ENCODE measurements at regions not wholly inside any gene's neighbourhood (a gene's known extent, or its start where the extent isn't known, plus 50 kb on each side); places are given as distances from the start of the nearest gene placed in this dataset.

DNA sequence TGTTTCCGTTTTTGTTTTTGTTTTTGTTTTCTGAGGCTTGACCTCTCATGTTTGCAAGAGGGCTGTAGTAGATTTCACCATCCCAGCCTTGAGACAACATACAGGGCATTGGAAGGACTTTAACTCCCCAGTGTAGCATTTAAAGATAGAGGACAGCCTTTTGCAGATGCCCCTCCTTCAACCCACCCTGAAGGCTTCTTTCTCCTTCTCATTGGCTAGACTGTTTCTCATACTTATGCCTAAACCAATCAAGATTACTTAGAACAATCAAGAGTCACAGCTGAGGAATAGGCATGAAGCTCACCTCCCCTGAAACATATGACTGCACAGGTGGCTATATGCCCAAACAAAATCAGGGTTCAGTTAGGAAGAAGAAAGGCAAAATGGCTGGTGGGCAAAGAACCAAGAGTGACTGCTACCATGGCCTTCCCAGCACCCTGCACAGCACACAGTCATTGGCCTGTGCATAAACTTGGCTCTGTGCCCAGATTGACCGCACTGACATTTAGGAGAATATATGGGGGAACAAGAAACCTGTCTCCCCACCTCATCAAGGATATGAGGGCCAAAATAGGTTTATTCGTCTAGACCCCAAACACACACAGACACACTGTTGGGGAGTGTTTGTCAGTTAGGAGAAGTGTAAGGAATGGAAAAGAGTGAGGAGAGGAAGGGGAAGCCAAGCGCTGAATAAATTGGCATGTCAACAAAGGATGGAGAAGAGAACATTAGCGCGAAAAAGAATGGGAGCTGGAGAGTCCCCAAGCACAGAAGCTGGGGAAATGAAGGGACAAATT lies 137.3 kb upstream of the RANBP3L start:
- TF ChIP-seq, protein P1, sequence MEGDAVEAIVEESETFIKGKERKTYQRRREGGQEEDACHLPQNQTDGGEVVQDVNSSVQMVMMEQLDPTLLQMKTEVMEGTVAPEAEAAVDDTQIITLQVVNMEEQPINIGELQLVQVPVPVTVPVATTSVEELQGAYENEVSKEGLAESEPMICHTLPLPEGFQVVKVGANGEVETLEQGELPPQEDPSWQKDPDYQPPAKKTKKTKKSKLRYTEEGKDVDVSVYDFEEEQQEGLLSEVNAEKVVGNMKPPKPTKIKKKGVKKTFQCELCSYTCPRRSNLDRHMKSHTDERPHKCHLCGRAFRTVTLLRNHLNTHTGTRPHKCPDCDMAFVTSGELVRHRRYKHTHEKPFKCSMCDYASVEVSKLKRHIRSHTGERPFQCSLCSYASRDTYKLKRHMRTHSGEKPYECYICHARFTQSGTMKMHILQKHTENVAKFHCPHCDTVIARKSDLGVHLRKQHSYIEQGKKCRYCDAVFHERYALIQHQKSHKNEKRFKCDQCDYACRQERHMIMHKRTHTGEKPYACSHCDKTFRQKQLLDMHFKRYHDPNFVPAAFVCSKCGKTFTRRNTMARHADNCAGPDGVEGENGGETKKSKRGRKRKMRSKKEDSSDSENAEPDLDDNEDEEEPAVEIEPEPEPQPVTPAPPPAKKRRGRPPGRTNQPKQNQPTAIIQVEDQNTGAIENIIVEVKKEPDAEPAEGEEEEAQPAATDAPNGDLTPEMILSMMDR (IDR thresholded peaks at IDR 0.05; ENCODE audit: control insufficient read depth, insufficient read depth, low read depth, low read length, missing control alignments) = no peak
- H3K4me3 ChIP-seq (ENCODE audit: control insufficient read depth, low read depth, low read length) = no peak overlapping the region
- no peak for DNase-seq (ENCODE audit: low read depth)

DNA sequence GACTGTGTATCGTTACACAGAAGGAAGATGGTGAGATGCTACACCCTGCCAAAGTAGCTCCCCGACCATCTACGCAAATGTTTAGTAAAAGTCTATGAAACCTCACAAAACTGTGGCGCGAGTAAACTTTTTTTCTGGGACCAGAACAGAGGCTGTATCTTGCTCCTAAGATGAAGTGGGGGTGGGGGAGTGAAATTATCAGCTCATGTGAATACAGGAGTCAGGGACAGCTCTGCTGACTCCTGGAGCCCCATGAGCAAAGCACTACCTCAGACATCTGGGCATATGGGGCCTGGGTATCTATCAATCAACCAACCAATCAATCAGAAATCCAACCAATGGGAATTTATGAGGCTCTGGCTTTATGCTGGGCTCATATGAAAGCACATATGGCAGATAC lies 138.6 kb upstream of the RANBP3L start:
- DNase-seq (ENCODE audit: low read depth) = no peak
- TF ChIP-seq, protein P1 (IDR thresholded peaks at IDR 0.05; ENCODE audit: control insufficient read depth, insufficient read depth, low read depth, low read length, missing control alignments) = no peak
- H3K4me3 ChIP-seq (ENCODE audit: control insufficient read depth, low read depth, low read length) = no peak overlapping the region

DNA sequence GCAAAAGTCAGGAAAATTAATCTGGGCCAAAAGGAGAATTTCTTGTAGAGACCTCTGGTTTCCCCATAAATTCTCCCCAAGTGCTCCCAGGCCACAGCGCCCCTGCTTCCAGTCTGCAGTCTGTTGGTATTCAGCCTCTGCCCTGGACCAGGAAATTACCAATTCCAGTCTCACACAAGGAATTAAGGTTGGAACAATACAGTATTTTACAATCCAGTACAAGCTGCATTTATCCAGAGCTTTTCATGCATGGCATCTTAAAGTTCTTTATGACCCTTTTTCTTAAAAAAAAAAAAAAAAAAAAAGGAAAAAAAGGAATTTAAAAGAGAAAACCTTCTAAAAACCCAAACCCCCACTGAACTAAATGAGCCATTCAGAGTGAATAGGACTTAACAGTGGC lies 139.6 kb upstream of the RANBP3L start:
- DNase-seq (ENCODE audit: low read depth) = no peak
- no peak overlapping the region for H3K4me3 ChIP-seq (ENCODE audit: control insufficient read depth, low read depth, low read length)
- TF ChIP-seq, protein P1 (IDR thresholded peaks at IDR 0.05; ENCODE audit: control insufficient read depth, insufficient read depth, low read depth, low read length, missing control alignments) = no peak

DNA sequence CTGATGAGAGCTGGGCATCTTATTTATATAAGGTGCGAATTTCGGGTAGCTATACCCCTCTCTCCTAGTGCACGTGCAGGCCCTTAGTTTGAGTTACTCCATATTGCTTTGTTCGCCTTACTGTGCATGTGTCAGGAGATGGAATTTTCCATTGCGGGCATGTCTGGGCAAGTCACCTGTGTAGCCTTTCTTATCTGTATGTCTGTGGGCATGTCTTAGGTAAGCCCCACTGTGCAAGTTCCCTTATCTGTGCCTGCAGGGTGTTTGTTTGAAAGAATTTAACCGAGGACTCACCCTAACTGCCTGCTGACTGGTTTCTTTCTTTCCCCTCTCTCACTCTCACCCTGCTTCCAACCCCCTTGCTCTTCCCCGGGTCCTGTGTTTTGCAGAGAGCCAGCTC lies 140.7 kb upstream of the RANBP3L start:
- no peak overlapping the region for H3K4me3 ChIP-seq (ENCODE audit: control insufficient read depth, low read depth, low read length)
- DNase-seq (ENCODE audit: low read depth) = no peak
- TF ChIP-seq, protein P1 (IDR thresholded peaks at IDR 0.05; ENCODE audit: control insufficient read depth, insufficient read depth, low read depth, low read length, missing control alignments) = no peak

DNA sequence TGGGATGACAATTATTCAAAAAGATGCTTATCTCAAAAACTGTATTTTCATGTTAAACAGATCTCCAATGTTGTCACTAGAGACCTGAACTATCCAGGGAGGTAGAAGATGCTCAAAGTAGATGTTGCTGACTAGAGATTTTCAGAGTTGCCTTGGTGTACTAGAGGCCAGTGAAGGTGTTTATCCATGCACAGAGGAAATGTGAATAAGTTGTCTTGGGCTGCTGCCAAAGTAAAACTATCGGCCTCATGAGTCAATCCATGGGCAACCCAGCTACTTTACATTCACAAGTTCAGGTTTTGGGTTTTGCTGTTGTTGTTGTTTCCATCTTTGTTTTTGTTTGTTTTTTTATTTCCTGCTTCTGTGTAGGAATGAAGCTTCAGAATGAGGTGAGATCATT lies 141.1 kb upstream of the RANBP3L start:
- TF ChIP-seq, protein P1 (IDR thresholded peaks at IDR 0.05; ENCODE audit: control insufficient read depth, insufficient read depth, low read depth, low read length, missing control alignments) = no peak
- no peak for DNase-seq (ENCODE audit: low read depth)
- no peak overlapping the region for H3K4me3 ChIP-seq (ENCODE audit: control insufficient read depth, low read depth, low read length)

DNA sequence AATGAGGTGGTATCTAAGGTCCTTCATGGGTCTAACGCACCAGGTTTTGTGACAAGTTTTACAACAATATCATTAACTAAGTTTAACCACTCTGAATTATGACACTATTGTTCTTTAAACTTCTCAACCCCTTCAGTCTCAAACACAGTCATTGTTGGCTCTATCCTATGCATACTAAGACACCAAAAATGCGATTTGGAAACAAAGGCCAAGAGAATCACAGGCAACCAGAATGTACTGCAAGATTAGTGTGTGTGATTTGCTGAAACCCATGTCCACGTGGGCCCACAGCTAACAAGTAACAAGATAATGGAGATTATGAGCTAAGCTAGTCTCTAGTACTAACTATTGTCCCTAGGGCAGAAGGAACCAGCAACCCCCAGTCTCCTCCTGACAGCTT lies 142.2 kb upstream of the RANBP3L start:
- TF ChIP-seq, protein P1 (IDR thresholded peaks at IDR 0.05; ENCODE audit: control insufficient read depth, insufficient read depth, low read depth, low read length, missing control alignments) = no peak
- no peak for DNase-seq (ENCODE audit: low read depth)
- no peak overlapping the region for H3K4me3 ChIP-seq (ENCODE audit: control insufficient read depth, low read depth, low read length)
